ENCODE measurements at regions not wholly inside any gene's neighbourhood (a gene's known extent, or its start where the extent isn't known, plus 50 kb on each side); places are given as distances from the start of the nearest gene placed in this dataset.
"Not testable (repeated sequence)": the region's sequence is repeated elsewhere in the genome, so short reads cannot be mapped to it uniquely, and the experiment has no call there.

GRCh38 chr13:33405371-33405770, 119.8 kb upstream of the STARD13 start:
- Histone ChIP-seq H3K4me3 (no peak overlapping the region), H3K36me3 (no peaks in the 10 kb centered on the region), H3K27me3 (no peaks in the 10 kb centered on the region), H3K9ac (ENCODE audit: low read depth in 2 of 2, low read length in 2 of 2) (no peak overlapping the region), H3K9me3 (no peaks in the 10 kb centered on the region), H3K27ac (no peak overlapping the region), H3K4me1 (no peaks in the 10 kb centered on the region)
- TF ChIP-seq CTCF (IDR thresholded peaks at IDR 0.05): no peak
- intact Hi-C loops (cut with DNase I): no loop called here
- DNase-seq: no peak

GRCh38 chr13:33409673-33410510, 124.3 kb upstream of the STARD13 start:
- Histone ChIP-seq H3K36me3 (no peaks in the 10 kb centered on the region), H3K27me3 (no peaks in the 10 kb centered on the region), H3K9ac (ENCODE audit: low read depth in 2 of 2, low read length in 2 of 2) (no peak overlapping the region), H3K4me1 (no peaks in the 10 kb centered on the region), H3K4me3 (no peak overlapping the region), H3K27ac (no peak overlapping the region), H3K9me3 (no peaks in the 10 kb centered on the region)
- DNase-seq: no peak
- intact Hi-C loops (cut with DNase I): no loop called here
- no peak for TF ChIP-seq CTCF (IDR thresholded peaks at IDR 0.05)

- intact Hi-C loops (cut with DNase I): no loop called here
Observed at GRCh38 chr13:33410619-33411018, 125.1 kb upstream of the STARD13 start.

GRCh38 chr13:33411312-33411711, 125.8 kb upstream of the STARD13 start:
- DNase-seq: no peak
- no peaks in the 10 kb centered on the region for H3K4me1 ChIP-seq
- no peak overlapping the region for H3K4me3 ChIP-seq
- H3K9ac ChIP-seq (ENCODE audit: low read depth in 2 of 2, low read length in 2 of 2): no peak overlapping the region
- TF ChIP-seq CTCF (IDR thresholded peaks at IDR 0.05): no peak
- H3K27me3 ChIP-seq: no peaks in the 10 kb centered on the region
- no peak overlapping the region for H3K27ac ChIP-seq
- H3K9me3 ChIP-seq: no peaks in the 10 kb centered on the region
- no peaks in the 10 kb centered on the region for H3K36me3 ChIP-seq
- intact Hi-C loops (cut with DNase I): no loop called here

More at GRCh38 chr13:33410619-33411018, 125.1 kb upstream of the STARD13 start:
- no peak for DNase-seq
- Histone ChIP-seq H3K4me3 (no peak overlapping the region), H3K4me1 (no peaks in the 10 kb centered on the region), H3K36me3 (no peaks in the 10 kb centered on the region), H3K27ac (no peak overlapping the region), H3K9ac (ENCODE audit: low read depth in 2 of 2, low read length in 2 of 2) (no peak overlapping the region), H3K27me3 (no peaks in the 10 kb centered on the region), H3K9me3 (no peaks in the 10 kb centered on the region)
- TF ChIP-seq CTCF (IDR thresholded peaks at IDR 0.05): no peak

GRCh38 chr13:33415822-33416221, 130.3 kb upstream of the STARD13 start:
- H3K36me3 ChIP-seq: no peaks in the 10 kb centered on the region
- no peak for TF ChIP-seq CTCF (IDR thresholded peaks at IDR 0.05)
- intact Hi-C loops (cut with DNase I): no loop called here
- no peaks in the 10 kb centered on the region for H3K27me3 ChIP-seq
- no peaks in the 10 kb centered on the region for H3K4me1 ChIP-seq
- H3K9me3 ChIP-seq: no peaks in the 10 kb centered on the region
- no peak overlapping the region for H3K4me3 ChIP-seq
- DNase-seq: no peak
- H3K27ac ChIP-seq: no peak overlapping the region
- H3K9ac ChIP-seq (ENCODE audit: low read depth in 2 of 2, low read length in 2 of 2): no peak overlapping the region

GRCh38 chr13:33418224-33418953, 132.8 kb upstream of the STARD13 start:
- H3K4me3 ChIP-seq; H3K4me1 ChIP-seq; H3K27ac ChIP-seq; H3K27me3 ChIP-seq; H3K36me3 ChIP-seq; H3K9ac ChIP-seq (ENCODE audit: low read depth in 2 of 2, low read length in 2 of 2); intact Hi-C loops (cut with DNase I); H3K9me3 ChIP-seq: not testable (repeated sequence)
- DNase-seq: peak; percentile 32

- H3K27me3 ChIP-seq; H3K4me1 ChIP-seq; H3K4me3 ChIP-seq; H3K9me3 ChIP-seq; H3K27ac ChIP-seq; DNase-seq; H3K36me3 ChIP-seq; H3K9ac ChIP-seq (ENCODE audit: low read depth in 2 of 2, low read length in 2 of 2); intact Hi-C loops (cut with DNase I): not testable (repeated sequence)
Observed at GRCh38 chr13:33420117-33420516, 134.6 kb upstream of the STARD13 start.
